Fibroblast of skin of left quadriceps (primary cell): ENCODE measurements at regions not wholly inside any gene's neighbourhood (a gene's known extent, or its start where the extent isn't known, plus 50 kb on each side); places are given as distances from the start of the nearest gene placed in this dataset.

Source experiments
- DNase-seq, 2 experiments: peaks; one replicate each; pipeline ENCODE4 v3.0.0-alpha.2; 2013; ENCODE audit warnings: low read depth in 2 of 2

GRCh38 chr15:69790632-69791031, 307.1 kb downstream of the TLE3 start:
- no peak for DNase-seq

- no peak for DNase-seq
Observed at GRCh38 chr15:69792823-69793222, 304.9 kb downstream of the TLE3 start.

DNA sequence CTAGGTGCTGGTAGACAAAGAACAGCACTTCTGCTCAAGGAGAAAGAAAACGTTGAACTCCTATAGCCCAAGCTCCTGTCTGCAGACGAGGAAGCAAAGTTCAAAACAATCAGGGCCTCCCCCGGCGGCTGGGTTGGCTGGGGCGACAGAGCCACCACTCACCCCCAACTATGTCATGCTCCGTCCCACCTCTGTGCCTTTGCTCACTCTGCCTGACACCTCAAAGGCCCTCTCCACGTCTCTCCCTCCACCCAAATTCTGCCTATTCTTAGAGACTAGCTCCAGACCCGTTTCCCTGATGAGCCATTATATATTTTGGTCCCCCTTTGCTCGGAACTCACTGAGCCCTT, 304.3 kb downstream of the TLE3 start:
- no peak for DNase-seq

DNA sequence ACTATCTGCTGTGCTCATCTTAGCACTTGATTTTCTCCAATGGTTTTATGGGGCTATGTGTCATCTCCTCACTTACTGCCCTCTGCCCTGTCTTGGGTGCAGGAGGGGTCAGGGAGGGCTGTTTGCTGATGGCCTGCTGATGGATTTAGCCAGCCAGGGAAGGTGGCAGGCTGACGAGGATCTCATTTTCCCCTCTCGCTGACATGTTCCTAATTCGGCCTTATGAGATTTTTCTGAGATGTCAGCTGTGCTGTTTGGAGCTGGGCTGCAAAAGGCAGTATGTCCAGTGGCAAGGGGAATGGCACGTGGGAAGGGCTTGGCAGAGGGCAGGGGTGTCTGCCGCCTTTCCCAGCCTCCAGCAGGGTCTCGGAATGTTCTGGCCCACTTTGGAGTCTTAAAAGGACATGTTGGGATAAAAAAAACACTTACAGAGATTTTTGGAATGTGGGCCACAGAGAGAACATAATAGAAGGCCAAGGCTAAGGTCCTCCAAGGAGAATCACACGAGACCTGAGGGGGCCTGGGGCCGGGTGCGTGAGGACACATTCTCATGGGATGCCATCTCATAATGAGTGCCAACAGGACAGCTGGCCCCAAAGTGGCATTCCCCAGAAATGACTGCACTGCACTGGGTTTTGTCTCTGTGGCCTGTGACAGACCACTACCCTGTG, 303.8 kb downstream of the TLE3 start:
- DNase-seq, result no peak

- peak; percentile 36 to 47 for DNase-seq
Observed at GRCh38 chr15:69794645-69795469, 302.9 kb downstream of the TLE3 start.

DNA sequence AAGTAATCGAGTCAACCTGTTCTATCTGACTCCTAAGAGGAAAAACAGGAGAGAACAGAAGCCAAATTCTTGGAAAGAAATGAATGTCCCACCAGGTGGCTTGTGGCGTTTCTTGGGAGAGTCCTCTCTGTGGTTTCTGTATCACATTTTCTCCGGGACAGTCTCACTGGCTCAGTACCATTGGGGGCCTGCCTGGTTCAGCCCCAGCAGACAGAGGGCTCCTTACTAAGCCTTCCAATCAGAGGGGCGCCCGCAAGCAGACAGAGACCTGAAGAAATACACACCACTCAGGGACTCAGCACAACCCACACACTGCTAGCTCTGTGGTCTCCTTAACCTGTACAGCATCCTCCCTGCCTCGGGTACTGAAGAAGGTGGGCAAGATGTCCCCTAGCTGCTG, 302.1 kb downstream of the TLE3 start:
- no peak for DNase-seq

- DNase-seq, result no peak
Observed at GRCh38 chr15:69797051-69797595, 300.6 kb downstream of the TLE3 start.

DNA sequence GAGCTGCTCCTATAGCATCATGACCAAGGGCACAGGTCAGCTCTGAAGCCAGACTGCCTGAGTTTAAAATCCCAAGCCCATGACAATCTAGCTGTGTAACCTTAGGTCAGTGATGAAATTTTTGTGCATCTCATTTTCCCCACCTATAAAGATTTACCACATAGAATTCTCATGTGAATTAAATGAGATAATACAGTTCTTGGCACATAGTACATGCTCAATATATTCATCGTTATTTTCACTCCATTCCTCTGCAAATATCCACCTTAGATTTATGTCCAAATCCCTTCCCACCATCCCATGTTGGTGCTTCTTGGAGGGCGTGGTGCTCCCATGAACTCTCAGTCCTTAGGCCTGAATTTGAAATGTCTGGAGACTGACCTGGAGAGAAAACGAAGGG, 300.1 kb downstream of the TLE3 start:
- no peak for DNase-seq

DNA sequence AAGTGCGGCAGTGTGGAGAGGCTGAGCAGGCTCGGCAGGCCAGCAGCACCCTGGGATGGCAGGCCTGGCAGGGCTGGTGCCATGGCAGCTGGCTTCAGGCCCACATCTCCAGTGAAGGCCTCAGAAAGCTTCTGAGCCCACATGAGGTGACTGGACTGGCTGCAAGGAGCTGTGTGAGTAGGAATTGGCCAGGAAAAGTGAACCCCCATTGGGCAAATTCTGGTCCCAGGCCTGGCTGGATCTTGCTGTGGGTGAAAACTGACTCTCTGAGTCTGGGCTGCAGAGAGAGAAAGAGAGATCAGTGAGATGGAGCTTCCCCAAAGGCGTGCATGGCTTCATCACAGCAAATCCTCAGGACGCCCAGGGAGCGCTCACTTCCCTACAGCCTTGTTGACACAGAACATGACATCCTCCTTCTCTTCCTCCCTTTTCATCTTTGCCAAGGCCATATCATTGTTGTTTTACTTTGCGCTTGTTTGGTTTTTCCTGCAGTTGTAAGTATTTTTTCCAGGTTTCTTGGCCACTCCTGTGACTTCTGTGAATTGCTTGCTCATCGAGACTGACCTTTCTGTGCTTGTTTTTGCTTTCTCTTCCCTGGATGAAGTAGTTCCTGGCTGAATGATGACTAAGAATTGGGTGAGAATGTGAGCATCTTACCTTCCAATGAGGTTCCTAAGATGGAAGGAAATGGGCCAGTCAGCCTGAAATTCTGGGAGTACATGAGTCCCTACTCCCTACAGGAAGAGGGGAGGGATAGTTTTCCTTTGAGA, 299.1 kb downstream of the TLE3 start:
- no peak for DNase-seq

- DNase-seq, result no peak
Observed at GRCh38 chr15:69801144-69801543, 296.6 kb downstream of the TLE3 start.

- no peak for DNase-seq
Observed at GRCh38 chr15:69802432-69802831, 295.3 kb downstream of the TLE3 start.

GRCh38 chr15:69804786-69805185, 292.9 kb downstream of the TLE3 start:
- DNase-seq, result no peak

DNA sequence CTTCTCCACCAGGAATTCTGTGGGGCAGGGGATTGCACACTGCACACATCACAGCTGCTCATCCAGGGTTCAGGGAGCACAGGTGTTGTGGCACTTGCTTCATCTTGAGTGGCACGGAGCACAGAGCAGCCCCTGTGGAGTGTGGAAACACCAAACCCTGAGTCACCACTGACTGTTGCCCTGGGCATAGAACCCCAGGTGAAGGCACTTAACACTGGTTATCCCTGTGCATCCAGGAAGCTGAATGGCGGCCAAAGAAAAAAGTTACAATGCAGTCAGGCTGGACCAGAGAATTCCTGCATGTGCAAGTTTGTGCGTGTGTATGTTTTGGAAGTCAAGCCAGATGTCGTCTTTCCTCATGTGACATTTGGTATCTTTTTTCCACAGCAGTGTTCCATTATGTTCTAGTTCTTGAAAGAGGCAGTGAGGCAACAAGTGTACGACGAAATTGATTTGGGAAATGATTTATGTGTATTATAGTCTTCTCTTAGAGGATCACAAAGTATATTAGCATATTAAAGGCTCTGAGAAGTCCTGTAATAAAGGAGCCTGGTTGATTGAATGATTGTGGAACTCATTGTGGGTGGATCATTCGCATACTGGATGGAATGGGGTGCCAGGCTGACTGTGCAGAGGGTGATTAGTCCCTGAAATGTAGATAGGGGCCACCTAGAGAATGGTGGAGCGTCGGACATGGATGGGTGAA, 292.3 kb downstream of the TLE3 start:
- no peak for DNase-seq

- DNase-seq, result no peak
Observed at GRCh38 chr15:69806287-69806915, 291.3 kb downstream of the TLE3 start.

GRCh38 chr15:69807721-69808120, 290.0 kb downstream of the TLE3 start:
- no peak for DNase-seq

GRCh38 chr15:69808756-69809155, 289.0 kb downstream of the TLE3 start:
- DNase-seq, result no peak

DNA sequence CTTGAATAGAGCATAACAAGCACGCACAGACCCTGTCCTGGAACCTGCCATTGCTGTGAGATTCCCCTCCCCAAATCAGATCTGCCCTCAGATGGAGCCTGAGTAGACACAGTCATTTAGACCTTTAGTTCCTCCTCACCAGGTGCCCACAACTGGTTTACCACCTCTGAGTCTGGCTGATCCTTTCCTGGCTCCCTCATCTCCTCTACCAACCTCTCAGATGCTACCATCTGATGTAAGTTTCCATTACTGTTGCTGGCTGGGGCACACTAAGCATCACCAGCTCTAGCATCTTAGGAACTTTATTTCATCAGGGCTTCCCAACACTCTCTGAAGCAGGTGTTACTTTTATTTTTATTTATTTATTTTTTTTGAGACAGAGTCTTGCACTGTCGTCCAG, 288.3 kb downstream of the TLE3 start:
- DNase-seq, result no peak

GRCh38 chr15:69810431-69811354, 287.0 kb downstream of the TLE3 start:
- DNase-seq, result no peak

- no peak for DNase-seq
Observed at GRCh38 chr15:69812861-69813261, 284.9 kb downstream of the TLE3 start.

GRCh38 chr15:69813881-69814280, 283.8 kb downstream of the TLE3 start:
- DNase-seq, result no peak
